ENCODE measurements at regions not wholly inside any gene's neighbourhood (a gene's known extent, or its start where the extent isn't known, plus 50 kb on each side); places are given as distances from the start of the nearest gene placed in this dataset.

DNA sequence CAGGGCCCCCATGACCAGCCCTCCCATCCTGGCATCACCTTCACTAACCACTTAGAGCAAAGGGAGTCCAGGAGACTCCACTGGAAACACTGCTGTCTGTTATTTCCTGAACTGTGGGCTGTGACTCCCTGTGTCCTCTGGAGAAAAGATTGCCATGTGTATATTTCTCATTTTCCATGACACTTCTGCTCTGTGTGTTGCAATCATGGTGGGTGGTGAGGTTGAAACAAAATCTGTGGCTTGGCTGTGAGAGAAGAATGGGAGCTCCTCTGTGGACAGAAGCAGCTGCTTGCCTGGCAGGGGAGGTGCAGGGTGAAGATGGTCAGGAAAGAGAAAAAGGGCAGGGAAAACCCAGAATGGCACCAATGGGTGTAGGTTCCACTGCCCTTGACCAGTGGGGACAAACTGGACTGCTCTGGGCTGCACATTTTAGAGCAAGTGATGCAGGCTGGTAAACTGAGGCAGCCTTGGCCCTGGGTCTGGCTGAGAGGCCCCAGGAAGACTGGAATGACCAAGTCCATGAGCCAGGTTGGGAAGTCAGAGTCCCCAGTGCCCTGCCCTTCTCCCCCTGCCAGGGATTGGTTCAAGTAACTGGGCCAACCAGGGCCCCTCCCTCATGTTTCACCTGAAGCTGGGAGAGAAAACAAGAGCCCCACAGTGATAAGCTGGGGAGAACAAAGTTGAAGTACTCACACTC is 314.3 kb downstream of the C16orf95 start:
- no peaks in the 10 kb centered on the region for H3K36me3 Mint-ChIP-seq
- ATAC-seq (no peak), DNase-seq (ENCODE audit: low spot score) (no peak)
- peaks cover 3% of the 10 kb centered on the region for H3K9me3 Mint-ChIP-seq
- no peak overlapping the region for H3K4me3 Mint-ChIP-seq
- H3K27ac Mint-ChIP-seq = no peak overlapping the region
- no peaks in the 10 kb centered on the region for H3K4me1 Mint-ChIP-seq (ENCODE audit: low read depth in 2 of 2)
- peaks cover 22 to 31% of the 10 kb centered on the region in 2 donors for H3K27me3 Mint-ChIP-seq

- ATAC-seq = no peak
- H3K27me3 Mint-ChIP-seq = peaks cover 22 to 30% of the 10 kb centered on the region in 2 donors
Observed at GRCh38 chr16:87003414-87003755, 313.8 kb downstream of the C16orf95 start.

GRCh38 chr16:87006021-87006420 is 311.2 kb downstream of the C16orf95 start:
- H3K36me3 Mint-ChIP-seq = no peaks in the 10 kb centered on the region
- DNase-seq (ENCODE audit: low spot score) (no peak), ATAC-seq (no peak)
- H3K27me3 Mint-ChIP-seq = peaks cover 5 to 11% of the 10 kb centered on the region in 2 donors
- no peak overlapping the region for H3K27ac Mint-ChIP-seq
- no peaks in the 10 kb centered on the region for H3K4me1 Mint-ChIP-seq (ENCODE audit: low read depth in 2 of 2)
- H3K9me3 Mint-ChIP-seq = no peaks in the 10 kb centered on the region
- no peak overlapping the region for H3K4me3 Mint-ChIP-seq

More at GRCh38 chr16:87003414-87003755, 313.8 kb downstream of the C16orf95 start:
- peaks cover 3% of the 10 kb centered on the region for H3K9me3 Mint-ChIP-seq
- no peak overlapping the region for H3K4me3 Mint-ChIP-seq
- H3K4me1 Mint-ChIP-seq (ENCODE audit: low read depth in 2 of 2) = no peaks in the 10 kb centered on the region
- H3K27ac Mint-ChIP-seq = no peak overlapping the region
- no peak for DNase-seq (ENCODE audit: low spot score)
- H3K36me3 Mint-ChIP-seq = no peaks in the 10 kb centered on the region

DNA sequence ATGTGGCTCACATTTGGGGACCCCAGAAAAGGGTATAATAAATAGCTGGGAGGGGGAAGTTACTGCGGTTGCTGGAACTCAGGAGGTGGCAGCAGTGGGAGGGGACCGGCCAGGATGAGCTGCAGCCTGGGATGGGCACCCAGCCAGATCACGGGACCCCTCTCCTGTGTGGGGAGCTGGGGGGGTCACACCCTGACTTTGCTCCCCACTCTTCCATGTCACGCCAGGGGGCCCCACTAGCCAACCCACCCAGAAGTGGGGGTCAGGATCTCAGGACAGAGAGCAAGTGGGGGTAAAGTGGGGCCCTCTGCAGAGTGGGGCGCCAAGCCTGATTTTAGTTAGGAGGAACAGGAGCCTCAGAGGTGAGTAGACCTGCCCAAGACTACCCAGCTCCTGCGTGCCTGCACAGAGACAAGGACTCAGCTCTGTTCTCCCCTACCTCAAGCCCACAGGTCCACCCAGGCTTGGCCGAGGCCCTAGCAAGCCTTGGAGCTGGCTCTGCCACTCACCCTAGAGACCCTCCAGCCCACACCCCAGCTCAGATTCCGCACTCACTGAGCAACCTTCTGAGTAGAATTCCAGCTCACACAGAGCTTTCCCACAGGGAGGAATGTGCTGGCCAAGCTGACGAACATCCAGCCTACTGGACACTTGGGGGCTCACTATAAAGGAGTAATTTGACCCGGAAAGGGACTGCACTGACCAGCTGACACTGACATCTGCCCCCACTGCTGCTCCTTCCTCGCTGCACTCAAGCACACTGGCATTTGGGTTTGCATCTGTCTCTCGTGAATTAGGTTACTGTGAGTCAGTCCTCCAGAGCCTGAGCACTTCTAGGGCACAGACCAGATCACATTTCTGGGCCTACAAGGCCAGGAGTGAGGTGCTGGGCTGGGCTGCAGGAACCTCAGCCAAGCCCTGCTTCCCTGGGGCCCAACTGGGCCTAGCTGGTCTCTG is 310.1 kb downstream of the C16orf95 start:
- Mint-ChIP-seq H3K36me3 (no peaks in the 10 kb centered on the region), H3K9me3 (no peaks in the 10 kb centered on the region), H3K27ac (no peak overlapping the region), H3K4me1 (ENCODE audit: low read depth in 2 of 2) (no peaks in the 10 kb centered on the region), H3K27me3 (peaks cover 0 to 11% of the 10 kb centered on the region in 2 donors), H3K4me3 (no peak overlapping the region)
- DNase-seq (ENCODE audit: low spot score) (no peak), ATAC-seq (no peak)

DNA sequence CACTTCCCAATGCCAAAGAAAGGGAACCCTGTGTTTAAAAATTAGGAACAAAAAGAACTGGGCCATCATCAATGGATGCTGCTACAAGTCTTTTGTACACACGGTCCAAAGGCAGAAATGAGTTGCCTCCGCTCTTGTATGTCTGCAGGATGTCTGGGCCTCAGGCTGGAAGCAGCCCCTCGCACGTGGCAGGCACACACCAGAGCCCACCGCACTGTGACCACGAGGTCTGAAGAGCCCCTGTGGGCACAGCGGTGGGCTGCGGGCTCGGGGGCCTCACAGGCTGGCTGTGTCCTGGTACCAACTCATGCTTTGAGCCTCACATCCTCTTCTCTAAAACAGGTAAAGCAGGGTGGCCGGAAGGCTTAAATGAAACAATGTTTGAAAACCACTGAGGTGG is 309.3 kb downstream of the C16orf95 start:
- Mint-ChIP-seq H3K27me3 (peaks cover 0 to 7% of the 10 kb centered on the region in 2 donors), H3K36me3 (no peaks in the 10 kb centered on the region), H3K27ac (no peak overlapping the region), H3K4me3 (no peak overlapping the region), H3K4me1 (ENCODE audit: low read depth in 2 of 2) (no peaks in the 10 kb centered on the region), H3K9me3 (no peaks in the 10 kb centered on the region)
- DNase-seq (ENCODE audit: low spot score) (no peak), ATAC-seq (no peak)

- no peaks in the 10 kb centered on the region for H3K36me3 Mint-ChIP-seq
- H3K9me3 Mint-ChIP-seq = no peaks in the 10 kb centered on the region
- H3K27ac Mint-ChIP-seq = no peak overlapping the region
- H3K27me3 Mint-ChIP-seq = peaks cover 0 to 7% of the 10 kb centered on the region in 2 donors
- H3K4me1 Mint-ChIP-seq (ENCODE audit: low read depth in 2 of 2) = no peaks in the 10 kb centered on the region
- no peak overlapping the region for H3K4me3 Mint-ChIP-seq
- ATAC-seq = no peak
- no peak for DNase-seq (ENCODE audit: low spot score)
Observed at GRCh38 chr16:87008664-87009063, 308.5 kb downstream of the C16orf95 start.

DNA sequence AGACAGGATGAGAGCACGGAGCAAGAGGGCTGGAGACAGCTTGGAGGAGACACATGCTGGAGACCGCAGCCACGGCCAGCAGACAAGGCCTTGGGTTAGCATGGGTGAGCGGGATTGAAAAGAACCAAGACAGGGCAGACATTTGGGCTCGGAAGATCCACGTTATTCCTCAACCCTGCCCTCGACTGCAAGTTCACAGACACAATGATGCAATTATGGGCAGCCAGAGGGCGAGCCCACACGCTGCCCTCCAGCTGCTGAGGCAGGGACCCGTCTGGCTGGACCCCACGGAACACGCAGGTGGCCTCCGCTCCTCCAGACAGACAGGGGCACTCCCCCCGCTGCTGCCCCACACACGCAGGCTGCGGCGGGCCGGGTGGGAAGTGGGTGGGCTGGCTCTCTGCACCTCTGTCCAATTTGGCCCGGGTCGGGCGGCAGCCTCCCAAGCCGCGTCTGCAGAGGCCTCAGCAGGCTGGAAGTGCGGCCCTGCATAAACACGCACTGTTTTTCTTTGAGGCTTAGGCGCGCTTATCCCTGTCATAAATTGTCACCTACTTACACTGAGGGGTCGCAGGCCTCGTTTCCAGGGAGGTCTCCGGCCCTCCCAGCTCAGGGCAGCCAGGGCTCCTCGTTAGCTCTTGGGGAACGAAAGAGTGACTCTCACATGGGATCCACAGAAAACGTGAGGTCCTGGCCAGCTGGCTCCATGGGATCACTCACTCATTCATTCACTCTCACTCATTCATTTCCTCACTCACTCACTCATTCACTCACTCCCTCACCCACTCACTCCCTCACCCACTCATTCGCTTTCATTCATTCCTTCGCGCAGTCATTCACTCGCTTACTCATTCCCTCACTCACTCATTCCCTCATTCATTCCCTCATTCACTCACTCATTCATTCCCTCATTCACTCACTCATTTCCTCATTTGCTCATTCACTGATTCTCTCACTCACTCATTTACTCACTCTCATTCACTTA is 303.9 kb downstream of the C16orf95 start:
- DNase-seq (ENCODE audit: low spot score) = no peak
- no peak overlapping the region for H3K27ac Mint-ChIP-seq
- no peak for ATAC-seq
- no peaks in the 10 kb centered on the region for H3K36me3 Mint-ChIP-seq
- H3K27me3 Mint-ChIP-seq = peaks cover 16 to 18% of the 10 kb centered on the region in 2 donors
- H3K4me1 Mint-ChIP-seq (ENCODE audit: low read depth in 2 of 2) = no peaks in the 10 kb centered on the region
- no peaks in the 10 kb centered on the region for H3K9me3 Mint-ChIP-seq
- no peak overlapping the region for H3K4me3 Mint-ChIP-seq

- DNase-seq (ENCODE audit: low spot score) (no peak), ATAC-seq (no peak)
- no peaks in the 10 kb centered on the region for H3K9me3 Mint-ChIP-seq
- no peak overlapping the region for H3K4me3 Mint-ChIP-seq
- peaks cover 20 to 21% of the 10 kb centered on the region in 2 donors for H3K27me3 Mint-ChIP-seq
- no peak overlapping the region for H3K27ac Mint-ChIP-seq
- no peaks in the 10 kb centered on the region for H3K4me1 Mint-ChIP-seq (ENCODE audit: low read depth in 2 of 2)
- no peaks in the 10 kb centered on the region for H3K36me3 Mint-ChIP-seq
Observed at GRCh38 chr16:87014112-87014511, 303.1 kb downstream of the C16orf95 start.

GRCh38 chr16:87015021-87015420 is 302.2 kb downstream of the C16orf95 start:
- ATAC-seq (no peak), DNase-seq (ENCODE audit: low spot score) (no peak)
- no peaks in the 10 kb centered on the region for H3K4me1 Mint-ChIP-seq (ENCODE audit: low read depth in 2 of 2)
- H3K27me3 Mint-ChIP-seq = peaks cover 19 to 21% of the 10 kb centered on the region in 2 donors
- no peak overlapping the region for H3K27ac Mint-ChIP-seq
- H3K36me3 Mint-ChIP-seq = no peaks in the 10 kb centered on the region
- H3K4me3 Mint-ChIP-seq = no peak overlapping the region
- H3K9me3 Mint-ChIP-seq = no peaks in the 10 kb centered on the region

- DNase-seq (ENCODE audit: low spot score) (no peak), ATAC-seq (no peak)
- no peaks in the 10 kb centered on the region for H3K4me1 Mint-ChIP-seq (ENCODE audit: low read depth in 2 of 2)
- H3K27ac Mint-ChIP-seq = no peak overlapping the region
- no peaks in the 10 kb centered on the region for H3K9me3 Mint-ChIP-seq
- H3K27me3 Mint-ChIP-seq = peaks cover 27 to 32% of the 10 kb centered on the region in 2 donors
- H3K4me3 Mint-ChIP-seq = no peak overlapping the region
- H3K36me3 Mint-ChIP-seq = no peaks in the 10 kb centered on the region
Observed at GRCh38 chr16:87016046-87017035, 300.9 kb downstream of the C16orf95 start.

- H3K9me3 Mint-ChIP-seq = no peaks in the 10 kb centered on the region
- no peak for ATAC-seq
- no peak overlapping the region for H3K4me3 Mint-ChIP-seq
- H3K27ac Mint-ChIP-seq = no peak overlapping the region
- DNase-seq (ENCODE audit: low spot score) = no peak
- no peaks in the 10 kb centered on the region for H3K36me3 Mint-ChIP-seq
- peaks cover 31 to 34% of the 10 kb centered on the region in 2 donors for H3K27me3 Mint-ChIP-seq
- no peaks in the 10 kb centered on the region for H3K4me1 Mint-ChIP-seq (ENCODE audit: low read depth in 2 of 2)
Observed at GRCh38 chr16:87017371-87018012, 299.7 kb downstream of the C16orf95 start.

- Mint-ChIP-seq H3K9me3 (no peaks in the 10 kb centered on the region), H3K27me3 (peaks cover 15 to 16% of the 10 kb centered on the region in 2 donors), H3K27ac (no peak overlapping the region), H3K4me3 (no peak overlapping the region), H3K36me3 (no peaks in the 10 kb centered on the region), H3K4me1 (ENCODE audit: low read depth in 2 of 2) (peaks cover 0 to 3% of the 10 kb centered on the region in 2 donors)
- ATAC-seq = no peak
- no peak for DNase-seq (ENCODE audit: low spot score)
Observed at GRCh38 chr16:87025676-87026075, 291.5 kb downstream of the C16orf95 start.

All from natural killer cell treated with Interleukin-12 subunit alpha and Interleukin-12 subunit beta and Interleukin-15 and Interleukin-18, amount 100 ng/mL, for 72 hours (primary cell).